HG02981 (cell line): ENCODE measurements at regions not wholly inside any gene's neighbourhood (a gene's known extent, or its start where the extent isn't known, plus 50 kb on each side); places are given as distances from the start of the nearest gene placed in this dataset.
"Not testable (repeated sequence)": the region's sequence is repeated elsewhere in the genome, so short reads cannot be mapped to it uniquely, and the experiment has no call there.

Experiments used
- ATAC-seq: cut with Tn5 transposase; IDR thresholded peaks from one replicate; pipeline ENCODE4 v1.9.1; 2021; ENCODE audit warnings: mild to moderate bottlenecking, moderate library complexity; ENCODE audit not compliant: unreplicated experiment

GRCh38 chrX:960821-961220 is 251.6 kb downstream of the CRLF2 start:
- no peak for ATAC-seq

- ATAC-seq, result no peak
Observed at GRCh38 chrX:959595-959994, 252.9 kb downstream of the CRLF2 start.

GRCh38 chrX:955168-955781 is 257.2 kb downstream of the CRLF2 start:
- not testable (repeated sequence) for ATAC-seq

- ATAC-seq, result no peak
Observed at GRCh38 chrX:953879-954482, 258.5 kb downstream of the CRLF2 start.

- ATAC-seq, result no peak
Observed at GRCh38 chrX:952816-953215, 259.6 kb downstream of the CRLF2 start.

- ATAC-seq, result not testable (repeated sequence)
Observed at GRCh38 chrX:947262-947661, 265.2 kb downstream of the CRLF2 start.

GRCh38 chrX:943035-943434 is 269.4 kb downstream of the CRLF2 start:
- no peak for ATAC-seq

GRCh38 chrX:940691-941090 is 271.8 kb downstream of the CRLF2 start:
- no peak for ATAC-seq

GRCh38 chrX:936979-937769 is 275.3 kb downstream of the CRLF2 start:
- no peak for ATAC-seq

GRCh38 chrX:933611-934010 is 278.8 kb downstream of the CRLF2 start:
- ATAC-seq, result no peak

- ATAC-seq, result no peak
Observed at GRCh38 chrX:928606-929005, 283.8 kb downstream of the CRLF2 start.

- no peak for ATAC-seq
Observed at GRCh38 chrX:926991-927390, 285.5 kb downstream of the CRLF2 start.

GRCh38 chrX:926070-926469 is 286.4 kb downstream of the CRLF2 start:
- no peak for ATAC-seq

GRCh38 chrX:925652-926061 is 286.8 kb downstream of the CRLF2 start:
- ATAC-seq, result no peak

GRCh38 chrX:925094-925493 is 287.4 kb downstream of the CRLF2 start:
- ATAC-seq, result no peak

- ATAC-seq, result no peak
Observed at GRCh38 chrX:924017-924416, 288.4 kb downstream of the CRLF2 start.

GRCh38 chrX:920234-920799 is 289.7 kb downstream of the SHOX start:
- ATAC-seq, result no peak

- no peak for ATAC-seq
Observed at GRCh38 chrX:916230-916599, 285.6 kb downstream of the SHOX start.

- no peak for ATAC-seq
Observed at GRCh38 chrX:915427-916229, 285.0 kb downstream of the SHOX start.

GRCh38 chrX:914206-914605 is 283.6 kb downstream of the SHOX start:
- no peak for ATAC-seq

- ATAC-seq, result no peak
Observed at GRCh38 chrX:912677-913076, 282.1 kb downstream of the SHOX start.
